GM12878 (cell line): ENCODE measurements at regions not wholly inside any gene's neighbourhood (a gene's known extent, or its start where the extent isn't known, plus 50 kb on each side); places are given as distances from the start of the nearest gene placed in this dataset.
A peak's percentile ranks its signal among the peaks of the same experiment; 100 is the strongest.

Experiments used
- ATF3 ChIP-seq: IDR thresholded peaks from 2 replicates; pipeline ENCODE4 v1.6.1; 2011; ENCODE audit warnings: low read depth, mild to moderate bottlenecking, low read length, moderate library complexity, borderline replicate concordance; ENCODE audit errors: extremely low read depth
- BHLHE40 ChIP-seq, 2 experiments: fragments of 450-650 bp in 1 of 2; IDR thresholded peaks; 2 replicates each; pipeline ENCODE4 v1.6.1; 2011 to 2017; ENCODE audit warnings: low read depth in 2 of 2, borderline replicate concordance in 1 of 2, improper control_type of control experiment in 1 of 2, low read length in 1 of 2, mild to moderate bottlenecking in 1 of 2
- BRCA1 ChIP-seq: IDR thresholded peaks from 2 replicates; pipeline ENCODE4 v1.6.1; 2011; ENCODE audit warnings: low read depth, low read length, improper control_type of control experiment
- CEBPZ ChIP-seq: fragments of 150-350 bp; IDR thresholded peaks from 2 replicates; pipeline ENCODE4 v1.6.1; 2016; ENCODE audit warnings: low read depth, low read length
- CHD2 ChIP-seq: IDR thresholded peaks from 2 replicates; pipeline ENCODE4 v1.6.1; 2011; ENCODE audit warnings: low read depth, low read length, improper control_type of control experiment, borderline replicate concordance
- EED ChIP-seq: sonication (generic); IDR thresholded peaks from 2 replicates; pipeline ENCODE4 v1.6.1; 2016; ENCODE audit warnings: antibody characterized with exemption, low read depth
- ETV6 ChIP-seq, 2 experiments: fragments of 450-650 bp in 1 of 2; IDR thresholded peaks in 1 of 2; conservative IDR thresholded peaks in 1 of 2; 2 replicates each; pipeline ENCODE4 v1.6.1; 2014; ENCODE audit warnings: antibody characterized with exemption in 1 of 2, borderline replicate concordance in 1 of 2, low read depth in 1 of 2, mild to moderate bottlenecking in 1 of 2, moderate library complexity in 1 of 2
- KAT2A ChIP-seq: conservative IDR thresholded peaks from 2 replicates; pipeline ENCODE4 v1.6.1; 2011; ENCODE audit warnings: low read depth, low read length; ENCODE audit not compliant: control insufficient read depth
- POLR2AphosphoS5 ChIP-seq: IDR thresholded peaks from 2 replicates; pipeline ENCODE4 v1.6.1; 2011; ENCODE audit warnings: mild to moderate bottlenecking, low read length, inconsistent platforms
- RBBP5 ChIP-seq: fragments of 200-600 bp; sonication (generic); conservative IDR thresholded peaks from 2 replicates; pipeline ENCODE4 v1.6.1; 2016
- RCOR1 ChIP-seq: conservative IDR thresholded peaks from 2 replicates; pipeline ENCODE4 v1.6.1; 2012; ENCODE audit warnings: low read depth, low read length, improper control_type of control experiment
- SREBF1 ChIP-seq: IDR thresholded peaks from 2 replicates; pipeline ENCODE4 v1.6.1; 2012; ENCODE audit warnings: mild to moderate bottlenecking, low read length
- TAF1 ChIP-seq: IDR thresholded peaks from 2 replicates; pipeline ENCODE4 v1.6.1; 2011; ENCODE audit warnings: mild to moderate bottlenecking, low read depth, low read length, borderline replicate concordance
- ZNF207 ChIP-seq: fragments of 450-650 bp; IDR thresholded peaks from 2 replicates; pipeline ENCODE4 v1.6.1; 2014; ENCODE audit warnings: antibody characterized with exemption, mild to moderate bottlenecking, borderline replicate concordance
- ZNF687 ChIP-seq: fragments of 450-650 bp; IDR thresholded peaks from 2 replicates; pipeline ENCODE4 v1.6.1; 2017; ENCODE audit warnings: mild to moderate bottlenecking, moderate library complexity
- ZSCAN29 ChIP-seq: fragments of 450-650 bp; IDR thresholded peaks from 2 replicates; pipeline ENCODE4 v1.6.1; 2017; ENCODE audit warnings: mild to moderate bottlenecking, moderate library complexity
- TF ChIP-seq, protein P1 (sequence below): fragments of 450-650 bp; IDR thresholded peaks from 2 replicates; pipeline ENCODE4 v1.6.1; 2016; ENCODE audit warnings: mild to moderate bottlenecking
- TF ChIP-seq, protein P2 (sequence below): IDR thresholded peaks from 2 replicates; pipeline ENCODE4 v1.6.1; 2012; ENCODE audit warnings: low read depth, low read length, improper control_type of control experiment

DNA sequence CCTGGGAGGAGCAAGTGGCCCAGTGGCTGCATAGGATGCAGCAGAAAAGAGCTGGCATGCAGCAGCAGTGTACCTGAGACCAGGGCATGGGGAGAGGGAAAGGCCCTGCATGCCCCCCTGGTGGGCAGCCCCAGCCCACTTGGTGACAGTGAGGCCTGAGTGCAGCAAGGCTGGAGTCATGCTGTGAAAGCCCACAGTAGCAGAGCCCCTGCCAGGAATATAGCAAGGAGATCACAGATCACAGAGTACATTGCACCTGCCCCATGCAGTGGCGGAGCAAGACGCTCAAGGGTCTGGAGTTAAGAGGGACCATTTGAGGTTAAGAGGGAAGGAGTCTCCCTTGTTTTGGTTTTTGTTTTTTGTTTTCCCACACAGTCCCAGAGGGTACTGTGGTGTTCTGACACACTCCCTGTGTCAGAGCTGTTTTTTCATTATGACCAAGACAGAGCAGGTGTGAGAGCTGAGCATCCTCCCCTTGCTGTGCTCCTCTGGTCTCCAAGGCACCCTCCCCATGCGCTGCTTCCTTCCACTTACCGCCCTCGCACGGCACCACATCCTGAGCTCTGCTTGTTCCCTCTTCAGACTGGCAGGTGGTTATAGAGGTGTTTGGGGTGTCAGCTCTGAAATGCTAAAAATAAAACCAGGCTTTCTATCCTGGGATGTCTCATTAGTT, 85.0 kb upstream of the UBL3 start (continued):
- no peak for TF ChIP-seq BRCA1
- no peak for TF ChIP-seq CEBPZ
- TF ChIP-seq ATF3, result no peak
- TF ChIP-seq SREBF1, result no peak
- TF ChIP-seq ZNF207, result no peak
- no peak for TF ChIP-seq RCOR1
- TF ChIP-seq, protein P1, sequence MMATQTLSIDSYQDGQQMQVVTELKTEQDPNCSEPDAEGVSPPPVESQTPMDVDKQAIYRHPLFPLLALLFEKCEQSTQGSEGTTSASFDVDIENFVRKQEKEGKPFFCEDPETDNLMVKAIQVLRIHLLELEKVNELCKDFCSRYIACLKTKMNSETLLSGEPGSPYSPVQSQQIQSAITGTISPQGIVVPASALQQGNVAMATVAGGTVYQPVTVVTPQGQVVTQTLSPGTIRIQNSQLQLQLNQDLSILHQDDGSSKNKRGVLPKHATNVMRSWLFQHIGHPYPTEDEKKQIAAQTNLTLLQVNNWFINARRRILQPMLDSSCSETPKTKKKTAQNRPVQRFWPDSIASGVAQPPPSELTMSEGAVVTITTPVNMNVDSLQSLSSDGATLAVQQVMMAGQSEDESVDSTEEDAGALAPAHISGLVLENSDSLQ, result 0 out of 2 replicates have a peak, but pooled peaks have one; percentile 25
- no peak for TF ChIP-seq KAT2A
- no peak for TF ChIP-seq RBBP5
- 0 out of 2 replicates have a peak, but pooled peaks have one; percentile 73 for TF ChIP-seq EED
- TF ChIP-seq BHLHE40 (IDR thresholded peaks at IDR 0.05; ENCODE audit: borderline replicate concordance in 1 of 2, low read depth in 2 of 2, low read length in 1 of 2), result peak in 1 of 2 experiments; percentile 47; a peak in 2 of 4 replicates
- TF ChIP-seq, protein P2, sequence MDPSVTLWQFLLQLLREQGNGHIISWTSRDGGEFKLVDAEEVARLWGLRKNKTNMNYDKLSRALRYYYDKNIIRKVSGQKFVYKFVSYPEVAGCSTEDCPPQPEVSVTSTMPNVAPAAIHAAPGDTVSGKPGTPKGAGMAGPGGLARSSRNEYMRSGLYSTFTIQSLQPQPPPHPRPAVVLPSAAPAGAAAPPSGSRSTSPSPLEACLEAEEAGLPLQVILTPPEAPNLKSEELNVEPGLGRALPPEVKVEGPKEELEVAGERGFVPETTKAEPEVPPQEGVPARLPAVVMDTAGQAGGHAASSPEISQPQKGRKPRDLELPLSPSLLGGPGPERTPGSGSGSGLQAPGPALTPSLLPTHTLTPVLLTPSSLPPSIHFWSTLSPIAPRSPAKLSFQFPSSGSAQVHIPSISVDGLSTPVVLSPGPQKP, result no peak
- TF ChIP-seq ETV6 (conservative IDR thresholded peaks at IDR 0.05 in 1 of 2, IDR thresholded peaks at IDR 0.05 in 1 of 2; ENCODE audit: borderline replicate concordance in 1 of 2, low read depth in 1 of 2), result peak in 1 of 2 experiments; percentile 60; a peak in 2 of 4 replicates
- no peak for TF ChIP-seq ZSCAN29
- TF ChIP-seq CHD2, result peak; percentile 13; the same call in 1 of the 2 replicates
- no peak for TF ChIP-seq ZNF687
- TF ChIP-seq POLR2AphosphoS5, result no peak
- TF ChIP-seq TAF1, result no peak
